Activated naive CD8-positive, alpha-beta T cell treated with anti-CD3 and anti-CD28 coated beads, Interleukin-2, amount 10 ng/mL, durations not matched to agents 7 days and 5 days (primary cell): ENCODE measurements at regions not wholly inside any gene's neighbourhood (a gene's known extent, or its start where the extent isn't known, plus 50 kb on each side); places are given as distances from the start of the nearest gene placed in this dataset.

Experiments used
- ATAC-seq: fragments of 150-1000 bp; cut with Tn5 transposase; one replicate; pipeline ENCODE4 v1.10.0; 2021; ENCODE audit warnings: low read depth, moderate library complexity
- POLR2A ChIA-PET: fragments of 350-600 bp; sonication (Branson Sonifier 250); formaldehyde crosslinking; loops from one replicate; lab custom pipeline; 2021; ENCODE audit warnings: antibody characterized with exemption; lab: Charles Lee
- DNase-seq: peaks from one replicate; pipeline ENCODE4 v3.0.0; 2021
- H3K27ac Mint-ChIP-seq: one replicate; pipeline ENCODE4 v1.8.0; 2022; ENCODE audit warnings: mild to moderate bottlenecking, mixed read lengths
- H3K27me3 Mint-ChIP-seq: one replicate; pipeline ENCODE4 v1.8.0; 2022; ENCODE audit warnings: mild to moderate bottlenecking, moderate library complexity, mixed read lengths
- H3K36me3 Mint-ChIP-seq: one replicate; pipeline ENCODE4 v1.8.0; 2021; ENCODE audit warnings: mild to moderate bottlenecking, mixed read lengths
- H3K4me1 Mint-ChIP-seq: one replicate; pipeline ENCODE4 v1.8.0; 2021; ENCODE audit warnings: mixed read lengths
- H3K4me3 Mint-ChIP-seq: one replicate; pipeline ENCODE4 v1.8.0; 2022; ENCODE audit warnings: mild to moderate bottlenecking, moderate library complexity, mixed read lengths
- H3K9me3 Mint-ChIP-seq: one replicate; pipeline ENCODE4 v1.8.0; 2021; ENCODE audit warnings: mixed read lengths

DNA sequence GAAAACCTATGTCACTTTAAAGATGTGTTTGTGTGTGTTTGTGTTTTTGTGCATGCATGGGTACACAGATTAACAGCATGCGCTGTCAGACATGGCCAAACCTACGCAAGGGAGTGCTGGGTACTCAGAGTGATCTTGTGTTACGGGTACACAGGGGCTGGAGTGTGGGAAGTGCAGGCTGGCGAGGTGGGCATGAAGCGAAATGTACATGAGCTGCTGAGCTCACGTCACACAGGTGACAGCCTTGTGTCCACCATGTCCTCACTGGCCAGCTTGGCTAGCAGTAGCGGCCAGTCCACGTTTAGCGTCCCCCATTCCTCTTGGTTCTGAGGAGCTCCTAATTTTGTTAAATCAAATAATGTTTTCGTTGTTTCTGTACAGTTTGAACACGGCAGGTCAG, 979.7 kb upstream of the TMEM132C start:
- no peak for ATAC-seq
- DNase-seq, result no peak
- Mint-ChIP-seq H3K27me3 (peaks cover 5% of the 10 kb centered on the region), H3K4me1 (peaks cover 8% of the 10 kb centered on the region), H3K27ac (no peak overlapping the region), H3K9me3 (no peaks in the 10 kb centered on the region), H3K4me3 (no peak overlapping the region), H3K36me3 (no peaks in the 10 kb centered on the region)
- POLR2A ChIA-PET, result no interaction called here

GRCh38 chr12:127290251-127290650, 976.7 kb upstream of the TMEM132C start:
- peaks cover under 1% of the 10 kb centered on the region for H3K4me1 Mint-ChIP-seq
- DNase-seq, result no peak
- H3K36me3 Mint-ChIP-seq, result no peaks in the 10 kb centered on the region
- no peak for ATAC-seq
- H3K9me3 Mint-ChIP-seq, result no peaks in the 10 kb centered on the region
- no peak overlapping the region for H3K4me3 Mint-ChIP-seq
- POLR2A ChIA-PET, result no interaction called here
- peaks cover 7% of the 10 kb centered on the region for H3K27me3 Mint-ChIP-seq
- no peak overlapping the region for H3K27ac Mint-ChIP-seq

DNA sequence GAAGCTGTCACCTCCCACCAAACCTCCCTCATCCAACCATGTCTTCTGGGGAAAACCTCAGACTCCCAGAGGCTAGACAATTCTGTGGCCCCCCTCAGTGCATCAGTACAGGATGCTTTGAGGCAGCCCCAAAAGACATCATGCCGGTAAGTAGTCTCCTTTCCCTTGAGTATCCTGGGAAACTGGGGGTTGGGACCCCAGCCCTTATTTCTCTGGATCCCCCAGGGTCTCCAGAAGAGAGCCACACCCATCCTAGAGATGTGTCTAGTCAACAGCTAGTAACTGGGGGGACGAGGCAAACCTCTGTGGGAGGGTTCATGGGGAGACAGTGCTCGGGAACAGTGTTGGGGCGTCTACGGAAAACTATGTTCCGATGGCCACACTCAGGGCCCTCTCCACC, 974.2 kb upstream of the TMEM132C start:
- H3K27me3 Mint-ChIP-seq, result peaks cover 4% of the 10 kb centered on the region
- no peak for ATAC-seq
- no peak overlapping the region for H3K4me3 Mint-ChIP-seq
- H3K9me3 Mint-ChIP-seq, result no peaks in the 10 kb centered on the region
- POLR2A ChIA-PET, result no interaction called here
- DNase-seq, result no peak
- no peak overlapping the region for H3K27ac Mint-ChIP-seq
- no peaks in the 10 kb centered on the region for H3K4me1 Mint-ChIP-seq
- H3K36me3 Mint-ChIP-seq, result no peaks in the 10 kb centered on the region

DNA sequence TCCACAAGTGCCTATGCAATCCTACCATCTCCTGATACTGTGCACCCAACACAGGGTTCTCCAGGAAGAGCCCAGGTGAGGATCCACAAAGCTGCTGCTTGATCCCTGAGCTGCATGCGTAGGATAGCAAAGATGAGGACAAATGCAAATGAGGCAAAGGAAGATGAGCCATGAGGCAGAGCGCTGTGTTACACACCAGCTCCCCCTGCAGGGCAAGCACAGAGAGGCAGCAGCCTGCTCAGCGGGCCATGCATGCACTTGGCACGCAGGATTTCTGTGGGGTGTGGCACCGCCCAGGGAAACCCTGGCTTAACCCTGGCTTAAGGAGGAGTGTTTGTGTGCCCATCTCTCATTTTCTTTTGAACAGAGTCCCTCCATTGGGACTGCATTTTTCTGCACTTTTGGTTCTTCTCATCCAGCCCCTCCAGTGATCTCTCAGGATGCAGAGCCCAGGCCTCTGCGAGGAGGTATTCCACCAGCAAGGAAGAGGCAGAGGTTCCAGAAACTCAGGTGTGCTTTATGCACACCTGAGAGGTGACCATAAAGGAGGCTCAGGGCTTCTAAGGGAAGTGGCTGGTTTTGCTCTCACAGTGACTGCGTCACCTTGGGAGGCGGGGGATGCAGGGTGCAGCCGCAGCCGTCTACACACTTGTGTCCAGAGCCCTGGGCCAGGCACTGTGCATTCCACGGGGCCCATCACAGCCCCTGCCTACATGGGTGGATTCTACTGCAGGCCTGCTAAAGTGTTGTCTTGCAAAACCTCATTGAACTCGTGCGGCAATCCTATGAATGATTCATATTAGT, 973.3 kb upstream of the TMEM132C start:
- no peaks in the 10 kb centered on the region for H3K9me3 Mint-ChIP-seq
- POLR2A ChIA-PET, result no interaction called here
- peak; percentile 70 for ATAC-seq

GRCh38 chr12:127294651-127295210, 972.2 kb upstream of the TMEM132C start:
- POLR2A ChIA-PET, result no interaction called here
- Mint-ChIP-seq H3K4me3 (no peak overlapping the region), H3K27me3 (peaks cover 2% of the 10 kb centered on the region), H3K27ac (no peak overlapping the region), H3K9me3 (no peaks in the 10 kb centered on the region), H3K4me1 (no peaks in the 10 kb centered on the region), H3K36me3 (no peaks in the 10 kb centered on the region)
- DNase-seq (no peak), ATAC-seq (no peak)

More for the DNA sequence above, 973.3 kb upstream of the TMEM132C start:
- H3K4me3 Mint-ChIP-seq, result no peak overlapping the region
- peaks cover 2% of the 10 kb centered on the region for H3K27me3 Mint-ChIP-seq
- peak; percentile 62 for DNase-seq
- no peaks in the 10 kb centered on the region for H3K4me1 Mint-ChIP-seq
- H3K36me3 Mint-ChIP-seq, result no peaks in the 10 kb centered on the region
- no peak overlapping the region for H3K27ac Mint-ChIP-seq

GRCh38 chr12:127295630-127296029, 971.3 kb upstream of the TMEM132C start:
- POLR2A ChIA-PET, result no interaction called here
- Mint-ChIP-seq H3K27me3 (peaks cover 2% of the 10 kb centered on the region), H3K36me3 (no peaks in the 10 kb centered on the region), H3K4me1 (no peaks in the 10 kb centered on the region), H3K9me3 (no peaks in the 10 kb centered on the region), H3K4me3 (no peak overlapping the region), H3K27ac (no peak overlapping the region)
- DNase-seq, result no peak
- ATAC-seq, result no peak

DNA sequence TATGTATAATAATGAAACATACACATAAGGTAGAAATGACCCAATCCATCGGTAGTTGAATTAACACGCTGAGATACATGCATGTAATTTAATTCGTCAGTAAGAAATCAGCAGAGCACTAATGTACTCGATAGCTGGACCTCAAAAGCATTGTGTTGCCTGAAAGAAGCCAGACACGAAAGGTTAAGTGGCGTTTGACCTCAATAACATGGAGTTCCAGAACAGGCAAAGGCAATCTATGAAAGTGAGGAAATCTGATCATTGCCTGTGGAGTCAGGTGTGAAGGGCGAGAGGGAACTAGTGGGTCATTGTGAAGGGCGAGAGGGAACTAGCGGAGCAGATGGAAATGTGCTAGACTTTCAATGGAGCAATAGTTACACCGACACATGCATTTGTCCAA, 970.4 kb upstream of the TMEM132C start:
- Mint-ChIP-seq H3K27me3 (peaks cover 2% of the 10 kb centered on the region), H3K27ac (no peak overlapping the region)

DNA sequence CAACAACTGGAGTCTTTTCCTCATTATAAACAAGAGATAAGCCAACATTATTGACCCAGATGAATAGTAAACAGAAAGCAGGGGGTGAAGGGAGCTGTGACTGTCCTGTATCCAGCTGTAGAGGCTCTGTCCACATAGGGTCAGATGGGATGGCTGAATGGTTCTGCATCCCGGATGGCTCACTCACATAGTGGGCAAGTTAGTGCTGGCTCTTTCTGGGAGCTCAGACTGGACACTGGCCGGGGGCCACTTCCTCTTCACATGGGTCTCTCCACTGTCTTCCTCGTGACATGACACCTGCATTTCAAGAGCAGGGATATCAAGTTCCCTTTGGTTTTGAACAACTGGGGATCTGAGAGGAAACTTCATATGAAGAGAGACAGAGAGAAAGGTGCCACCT, 969.6 kb upstream of the TMEM132C start:
- ATAC-seq, result no peak
- Mint-ChIP-seq H3K27ac (no peak overlapping the region), H3K27me3 (peaks cover 2% of the 10 kb centered on the region), H3K4me1 (no peaks in the 10 kb centered on the region), H3K9me3 (no peaks in the 10 kb centered on the region), H3K4me3 (no peak overlapping the region), H3K36me3 (no peaks in the 10 kb centered on the region)
- POLR2A ChIA-PET, result no interaction called here
- no peak for DNase-seq

More for the DNA sequence above, 970.4 kb upstream of the TMEM132C start:
- ATAC-seq (no peak), DNase-seq (no peak)
- H3K36me3 Mint-ChIP-seq, result no peaks in the 10 kb centered on the region
- POLR2A ChIA-PET, result no interaction called here
- H3K4me3 Mint-ChIP-seq, result no peak overlapping the region
- no peaks in the 10 kb centered on the region for H3K9me3 Mint-ChIP-seq
- H3K4me1 Mint-ChIP-seq, result no peaks in the 10 kb centered on the region

DNA sequence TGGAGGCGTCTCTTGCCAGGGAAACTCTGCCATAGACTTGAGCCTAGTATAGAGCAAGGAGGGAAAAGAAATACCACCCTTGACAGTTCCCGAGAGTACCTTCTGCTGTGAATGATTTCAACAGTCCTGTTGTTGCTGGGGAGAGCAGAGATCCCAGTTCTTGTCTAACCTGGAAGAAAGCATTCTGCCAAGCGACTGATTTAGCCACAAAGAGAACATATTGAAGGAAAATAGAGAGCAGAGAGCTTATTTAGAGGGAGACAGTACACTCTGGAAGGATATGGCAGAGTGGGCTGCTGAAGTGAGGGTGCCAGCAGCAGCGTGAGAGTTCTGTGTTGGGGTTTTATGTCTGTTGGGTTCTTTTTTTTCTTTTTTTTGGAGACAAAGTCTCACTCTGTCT, 966.9 kb upstream of the TMEM132C start:
- POLR2A ChIA-PET, result no interaction called here
- H3K27ac Mint-ChIP-seq, result no peak overlapping the region
- H3K9me3 Mint-ChIP-seq, result no peaks in the 10 kb centered on the region
- H3K27me3 Mint-ChIP-seq, result no peaks in the 10 kb centered on the region
- no peaks in the 10 kb centered on the region for H3K4me1 Mint-ChIP-seq
- no peaks in the 10 kb centered on the region for H3K36me3 Mint-ChIP-seq
- ATAC-seq, result no peak
- H3K4me3 Mint-ChIP-seq, result no peak overlapping the region
- no peak for DNase-seq

DNA sequence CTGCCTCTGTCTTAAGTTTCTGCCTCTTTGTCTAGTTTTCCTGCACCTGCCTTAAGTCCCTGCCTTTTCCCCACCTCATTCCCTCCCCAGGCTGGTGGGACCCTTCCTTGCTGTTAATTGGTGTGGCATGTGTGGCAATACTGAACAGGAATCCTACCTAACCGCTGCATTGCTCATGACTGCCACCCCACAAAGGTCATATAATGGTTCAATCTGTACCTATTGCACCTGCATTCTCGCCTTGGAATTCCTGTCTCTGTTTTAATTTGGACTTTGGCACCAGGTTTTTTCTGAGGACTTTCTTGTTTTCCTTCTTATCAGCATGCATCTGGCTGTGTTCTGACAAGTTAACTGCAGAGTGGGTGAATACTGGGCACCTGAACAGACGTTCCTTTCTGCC, 966.2 kb upstream of the TMEM132C start:
- Mint-ChIP-seq H3K27me3 (no peaks in the 10 kb centered on the region), H3K4me3 (no peak overlapping the region), H3K27ac (no peak overlapping the region), H3K4me1 (no peaks in the 10 kb centered on the region), H3K36me3 (no peaks in the 10 kb centered on the region), H3K9me3 (no peaks in the 10 kb centered on the region)
- DNase-seq (no peak), ATAC-seq (no peak)
- POLR2A ChIA-PET, result no interaction called here

GRCh38 chr12:127301876-127302275, 965.1 kb upstream of the TMEM132C start:
- POLR2A ChIA-PET, result no interaction called here
- no peak for DNase-seq
- Mint-ChIP-seq H3K27ac (no peak overlapping the region), H3K27me3 (no peaks in the 10 kb centered on the region), H3K9me3 (no peaks in the 10 kb centered on the region), H3K36me3 (no peaks in the 10 kb centered on the region), H3K4me1 (no peaks in the 10 kb centered on the region), H3K4me3 (no peak overlapping the region)
- no peak for ATAC-seq

- Mint-ChIP-seq H3K36me3 (no peaks in the 10 kb centered on the region), H3K27ac (no peak overlapping the region), H3K9me3 (no peaks in the 10 kb centered on the region), H3K4me3 (no peak overlapping the region), H3K4me1 (no peaks in the 10 kb centered on the region), H3K27me3 (no peaks in the 10 kb centered on the region)
- ATAC-seq (no peak), DNase-seq (no peak)
- POLR2A ChIA-PET, result no interaction called here
Observed at GRCh38 chr12:127304751-127305725, 961.9 kb upstream of the TMEM132C start.

DNA sequence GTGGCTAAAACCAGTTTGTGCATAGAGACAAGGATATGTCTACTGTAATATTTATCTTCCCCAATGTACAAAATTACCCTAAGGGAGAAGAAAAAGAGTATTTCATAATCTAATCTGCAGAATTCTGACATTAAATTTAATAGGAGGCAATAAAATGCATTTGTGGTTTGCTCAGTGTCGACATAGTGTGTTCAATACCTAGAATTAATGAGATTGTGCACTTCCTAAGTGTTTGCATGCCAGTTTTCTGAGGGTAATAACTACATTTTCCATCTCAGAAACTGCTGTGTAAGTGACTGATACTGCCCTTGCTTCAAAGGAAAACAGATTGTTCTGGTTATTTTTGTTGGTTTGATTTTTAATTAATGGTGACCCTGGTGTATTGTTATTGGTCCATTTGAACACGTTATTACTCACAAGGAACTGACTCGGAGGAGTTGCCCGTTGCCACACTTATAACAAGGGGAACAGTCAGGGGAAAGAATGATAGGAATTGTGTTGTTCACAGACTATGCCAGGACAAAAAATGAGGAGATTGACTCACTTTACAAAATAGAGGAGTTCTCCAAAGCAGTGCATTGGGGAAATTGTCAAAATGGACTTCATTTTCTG, 960.3 kb upstream of the TMEM132C start:
- POLR2A ChIA-PET, result no interaction called here
- no peaks in the 10 kb centered on the region for H3K36me3 Mint-ChIP-seq
- H3K9me3 Mint-ChIP-seq, result no peaks in the 10 kb centered on the region
- H3K27ac Mint-ChIP-seq, result no peak overlapping the region
- DNase-seq, result no peak
- peaks cover 2% of the 10 kb centered on the region for H3K4me1 Mint-ChIP-seq
- H3K4me3 Mint-ChIP-seq, result no peak overlapping the region
- H3K27me3 Mint-ChIP-seq, result peaks cover 2% of the 10 kb centered on the region
- ATAC-seq, result no peak
